Thymus (tissue), 11 donors: ENCODE measurements at regions not wholly inside any gene's neighbourhood (a gene's known extent, or its start where the extent isn't known, plus 50 kb on each side); places are given as distances from the start of the nearest gene placed in this dataset.

Experiments used
- DNase-seq, 9 donors: peaks; one replicate each; pipeline ENCODE4 v3.0.0-alpha.2; 2013; ENCODE audit warnings: low spot score in 9 of 9, low read depth in 6 of 9, missing footprints in 1 of 9
- H3K27ac ChIP-seq, 2 donors: one replicate each; pipeline ENCODE4 v1.5.1; 2013; ENCODE audit warnings: control low read depth in 1 of 2, low read depth in 1 of 2, low read length in 1 of 2, mild to moderate bottlenecking in 1 of 2, moderate library complexity in 1 of 2
- H3K27me3 ChIP-seq, 2 donors: one replicate each; pipeline ENCODE4 v1.5.1; 2013; ENCODE audit warnings: low read length in 1 of 2; ENCODE audit not compliant: control insufficient read depth in 2 of 2, insufficient read depth in 1 of 2
- H3K36me3 ChIP-seq, 2 donors: one replicate each; pipeline ENCODE4 v1.5.1; 2013; ENCODE audit warnings: low read length in 1 of 2, mild to moderate bottlenecking in 1 of 2, moderate library complexity in 1 of 2; ENCODE audit not compliant: control insufficient read depth in 2 of 2, insufficient read depth in 2 of 2
- H3K4me1 ChIP-seq, 2 donors: one replicate each; pipeline ENCODE4 v1.5.1; 2013; ENCODE audit warnings: low read length in 2 of 2; ENCODE audit not compliant: control insufficient read depth in 2 of 2, insufficient read depth in 2 of 2
- H3K4me3 ChIP-seq, 2 donors: one replicate each; pipeline ENCODE4 v1.5.1; 2013; ENCODE audit warnings: low read length in 2 of 2, control low read depth in 1 of 2, mild to moderate bottlenecking in 1 of 2
- H3K9me3 ChIP-seq, 2 donors: one replicate each; pipeline ENCODE4 v1.5.1; 2013; ENCODE audit warnings: low read length in 1 of 2, mild to moderate bottlenecking in 1 of 2; ENCODE audit not compliant: control insufficient read depth in 2 of 2, insufficient read depth in 1 of 2
- WGBS: extraction: QIAGEN DNeasy Blood & Tissue Kit; methylation state at CpG from one replicate; pipeline ENCODE4 v1.1.7; 2013; 5-methylcytosine and 5-hydroxymethylcytosine counted together
- donor health status: healthy.

GRCh38 chr4:157889788-157890187, 283.0 kb downstream of the GASK1B start:
- no peak overlapping the region for H3K4me3 ChIP-seq
- no peak overlapping the region for H3K27ac ChIP-seq
- H3K36me3 ChIP-seq: no peaks in the 10 kb centered on the region
- DNase-seq: no peak
- no peaks in the 10 kb centered on the region for H3K27me3 ChIP-seq
- 93% methylated on average over 2 of the region's 2 CpGs for WGBS
- H3K4me1 ChIP-seq: no peaks in the 10 kb centered on the region
- H3K9me3 ChIP-seq: no peaks in the 10 kb centered on the region

GRCh38 chr4:157888281-157888680, 284.5 kb downstream of the GASK1B start:
- Histone ChIP-seq H3K36me3 (no peaks in the 10 kb centered on the region), H3K27me3 (no peaks in the 10 kb centered on the region), H3K4me1 (no peaks in the 10 kb centered on the region), H3K9me3 (no peaks in the 10 kb centered on the region), H3K27ac (no peak overlapping the region), H3K4me3 (no peak overlapping the region)
- 92% methylated on average over 4 of the region's 4 CpGs for WGBS
- no peak for DNase-seq

GRCh38 chr4:157887316-157887715, 285.5 kb downstream of the GASK1B start:
- 61% methylated on average over 3 of the region's 3 CpGs for WGBS
- H3K27ac ChIP-seq: no peak overlapping the region

GRCh38 chr4:157886645-157887044, 286.2 kb downstream of the GASK1B start:
- Histone ChIP-seq H3K36me3 (no peaks in the 10 kb centered on the region), H3K27me3 (no peaks in the 10 kb centered on the region), H3K4me3 (no peak overlapping the region), H3K4me1 (no peaks in the 10 kb centered on the region), H3K27ac (no peak overlapping the region), H3K9me3 (no peaks in the 10 kb centered on the region)
- WGBS: 90% methylated on average over 3 of the region's 3 CpGs
- no peak for DNase-seq

More at GRCh38 chr4:157887316-157887715, 285.5 kb downstream of the GASK1B start:
- no peaks in the 10 kb centered on the region for H3K27me3 ChIP-seq
- H3K4me3 ChIP-seq: no peak overlapping the region
- no peaks in the 10 kb centered on the region for H3K4me1 ChIP-seq
- no peaks in the 10 kb centered on the region for H3K36me3 ChIP-seq
- no peak for DNase-seq
- H3K9me3 ChIP-seq: no peaks in the 10 kb centered on the region

- 90% methylated on average over 3 of the region's 3 CpGs for WGBS
- no peak overlapping the region for H3K4me3 ChIP-seq
- H3K36me3 ChIP-seq: no peaks in the 10 kb centered on the region
- no peaks in the 10 kb centered on the region for H3K4me1 ChIP-seq
- DNase-seq: no peak
- no peaks in the 10 kb centered on the region for H3K27me3 ChIP-seq
- no peak overlapping the region for H3K27ac ChIP-seq
- no peaks in the 10 kb centered on the region for H3K9me3 ChIP-seq
These were observed 287.0 kb downstream of the GASK1B start for GRCh38 chr4:157885811-157886210.

- H3K9me3 ChIP-seq: no peaks in the 10 kb centered on the region
- no peaks in the 10 kb centered on the region for H3K36me3 ChIP-seq
- no peak overlapping the region for H3K27ac ChIP-seq
- DNase-seq: no peak
- no peak overlapping the region for H3K4me3 ChIP-seq
- H3K4me1 ChIP-seq: no peaks in the 10 kb centered on the region
- H3K27me3 ChIP-seq: no peaks in the 10 kb centered on the region
These were observed 289.9 kb downstream of the GASK1B start for GRCh38 chr4:157882901-157883300.

GRCh38 chr4:157880761-157881160, 292.1 kb downstream of the GASK1B start:
- no peaks in the 10 kb centered on the region for H3K4me1 ChIP-seq
- H3K27ac ChIP-seq: no peak overlapping the region
- DNase-seq: no peak
- 79% methylated on average over 2 of the region's 2 CpGs for whole genome bisulfite sequencing
- no peaks in the 10 kb centered on the region for H3K27me3 ChIP-seq
- H3K9me3 ChIP-seq: no peaks in the 10 kb centered on the region
- H3K4me3 ChIP-seq: no peak overlapping the region
- no peaks in the 10 kb centered on the region for H3K36me3 ChIP-seq

- no peaks in the 10 kb centered on the region for H3K4me1 ChIP-seq
- DNase-seq: no peak
- 94% methylated on average over 5 of the region's 5 CpGs for WGBS
- H3K27me3 ChIP-seq: no peaks in the 10 kb centered on the region
- H3K4me3 ChIP-seq: no peak overlapping the region
- no peak overlapping the region for H3K27ac ChIP-seq
- no peaks in the 10 kb centered on the region for H3K36me3 ChIP-seq
- H3K9me3 ChIP-seq: no peaks in the 10 kb centered on the region
These were observed 318.0 kb downstream of the GASK1B start for GRCh38 chr4:157854819-157855218.

- no peak for DNase-seq
- no peak overlapping the region for H3K27ac ChIP-seq
- no peaks in the 10 kb centered on the region for H3K27me3 ChIP-seq
- H3K4me3 ChIP-seq: no peak overlapping the region
- no peaks in the 10 kb centered on the region for H3K4me1 ChIP-seq
- H3K36me3 ChIP-seq: no peaks in the 10 kb centered on the region
- no peaks in the 10 kb centered on the region for H3K9me3 ChIP-seq
These were observed 332.2 kb downstream of the GASK1B start for GRCh38 chr4:157840648-157841047.

- no peaks in the 10 kb centered on the region for H3K27me3 ChIP-seq
- no peak overlapping the region for H3K27ac ChIP-seq
- DNase-seq: no peak
- H3K36me3 ChIP-seq: no peaks in the 10 kb centered on the region
- no peak overlapping the region for H3K4me3 ChIP-seq
- WGBS: 92% methylated on average over 1 of the region's 1 CpG
- H3K9me3 ChIP-seq: no peaks in the 10 kb centered on the region
- no peaks in the 10 kb centered on the region for H3K4me1 ChIP-seq
These were observed 332.8 kb downstream of the GASK1B start for GRCh38 chr4:157840034-157840433.
